ENCODE measurements at regions not wholly inside any gene's neighbourhood (a gene's known extent, or its start where the extent isn't known, plus 50 kb on each side); places are given as distances from the start of the nearest gene placed in this dataset.

DNA sequence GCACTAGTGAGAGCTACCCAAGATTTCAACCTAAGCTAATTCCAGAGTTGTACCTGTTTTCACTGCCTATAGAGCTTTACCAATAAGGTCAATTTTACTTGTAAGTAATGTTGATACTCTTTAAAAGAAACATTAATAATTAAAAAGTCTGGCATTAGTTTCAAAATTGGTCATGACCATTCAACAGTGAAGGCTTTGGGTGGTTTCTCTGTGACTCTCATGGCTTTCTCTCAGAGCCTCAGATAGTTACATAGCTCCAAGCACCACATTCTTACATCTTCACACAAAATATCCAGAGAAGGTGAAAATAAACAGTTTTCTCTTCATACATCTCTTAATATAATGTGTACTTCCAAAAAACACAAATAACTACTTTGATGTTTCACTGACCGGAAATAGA lies 61.5 kb upstream of the TCF12 start:
- Histone ChIP-seq H3K27me3 (replicated peaks; ENCODE audit: insufficient read depth, low read depth, low read length, poor library complexity) (no peaks in the 10 kb centered on the region), H3K9me3 (ENCODE audit: low read depth, low read length, poor library complexity, severe bottlenecking) (no peaks in the 10 kb centered on the region), H3K27ac (ENCODE audit: low read depth, low read length, poor library complexity, severe bottlenecking) (no peak overlapping the region), H3K4me3 (ENCODE audit: low read depth, low read length, poor library complexity, severe bottlenecking) (no peak overlapping the region), H3K36me3 (ENCODE audit: insufficient read depth, low read length, poor library complexity, severe bottlenecking) (no peaks in the 10 kb centered on the region), H3K4me1 (ENCODE audit: insufficient read depth, low read length, poor library complexity, severe bottlenecking) (no peaks in the 10 kb centered on the region)
- TF ChIP-seq CTCF (conservative IDR thresholded peaks at IDR 0.05; ENCODE audit: low read depth, low read length), result no peak
- TF ChIP-seq EZH2 (IDR thresholded peaks at IDR 0.05; ENCODE audit: borderline replicate concordance, low read depth, low read length, poor library complexity, severe bottlenecking), result no peak
- ChIA-PET POLR2A (ENCODE audit: low non-redundant PET) (interaction anchor here (0.5 kb wide), 1 partner anchor 231 kb away, joined by 5 read pairs; no protein-coding TSS in a partner anchor), CTCF (no interaction called here)
- no TSS peak for BruUV-seq (replicated peaks)
- DNase-seq (ENCODE audit: low spot score), result no peak
- intact Hi-C loops (cut with micrococcal nuclease; ENCODE audit: unreplicated experiment), result no loop called here

GRCh38 chr15:56844892-56845291 lies 73.6 kb upstream of the TCF12 start:
- BruUV-seq (replicated peaks), result no TSS peak
- ChIA-PET POLR2A (ENCODE audit: low non-redundant PET) (no interaction called here), CTCF (no interaction called here)
- Histone ChIP-seq H3K4me1 (ENCODE audit: insufficient read depth, low read length, poor library complexity, severe bottlenecking) (no peaks in the 10 kb centered on the region), H3K4me3 (ENCODE audit: low read depth, low read length, poor library complexity, severe bottlenecking) (no peak overlapping the region), H3K36me3 (ENCODE audit: insufficient read depth, low read length, poor library complexity, severe bottlenecking) (no peaks in the 10 kb centered on the region), H3K27ac (ENCODE audit: low read depth, low read length, poor library complexity, severe bottlenecking) (no peak overlapping the region), H3K27me3 (replicated peaks; ENCODE audit: insufficient read depth, low read depth, low read length, poor library complexity) (no peaks in the 10 kb centered on the region), H3K9me3 (ENCODE audit: low read depth, low read length, poor library complexity, severe bottlenecking) (no peaks in the 10 kb centered on the region)
- intact Hi-C loops (cut with micrococcal nuclease; ENCODE audit: unreplicated experiment), result no loop called here
- DNase-seq (ENCODE audit: low spot score), result no peak
- TF ChIP-seq EZH2 (IDR thresholded peaks at IDR 0.05; ENCODE audit: borderline replicate concordance, low read depth, low read length, poor library complexity, severe bottlenecking) (no peak), CTCF (conservative IDR thresholded peaks at IDR 0.05; ENCODE audit: low read depth, low read length) (no peak)

GRCh38 chr15:56844471-56844870 lies 74.0 kb upstream of the TCF12 start:
- Histone ChIP-seq H3K27me3 (replicated peaks; ENCODE audit: insufficient read depth, low read depth, low read length, poor library complexity) (no peaks in the 10 kb centered on the region), H3K9me3 (ENCODE audit: low read depth, low read length, poor library complexity, severe bottlenecking) (no peaks in the 10 kb centered on the region), H3K4me1 (ENCODE audit: insufficient read depth, low read length, poor library complexity, severe bottlenecking) (no peaks in the 10 kb centered on the region), H3K27ac (ENCODE audit: low read depth, low read length, poor library complexity, severe bottlenecking) (no peak overlapping the region), H3K4me3 (ENCODE audit: low read depth, low read length, poor library complexity, severe bottlenecking) (no peak overlapping the region), H3K36me3 (ENCODE audit: insufficient read depth, low read length, poor library complexity, severe bottlenecking) (no peaks in the 10 kb centered on the region)
- ChIA-PET CTCF (no interaction called here), POLR2A (ENCODE audit: low non-redundant PET) (no interaction called here)
- BruUV-seq (replicated peaks), result no TSS peak
- no peak for DNase-seq (ENCODE audit: low spot score)
- TF ChIP-seq CTCF (conservative IDR thresholded peaks at IDR 0.05; ENCODE audit: low read depth, low read length) (no peak), EZH2 (IDR thresholded peaks at IDR 0.05; ENCODE audit: borderline replicate concordance, low read depth, low read length, poor library complexity, severe bottlenecking) (no peak)
- intact Hi-C loops (cut with micrococcal nuclease; ENCODE audit: unreplicated experiment), result no loop called here
